ENCODE measurements at regions not wholly inside any gene's neighbourhood (a gene's known extent, or its start where the extent isn't known, plus 50 kb on each side); places are given as distances from the start of the nearest gene placed in this dataset.

- TF ChIP-seq, protein P1, sequence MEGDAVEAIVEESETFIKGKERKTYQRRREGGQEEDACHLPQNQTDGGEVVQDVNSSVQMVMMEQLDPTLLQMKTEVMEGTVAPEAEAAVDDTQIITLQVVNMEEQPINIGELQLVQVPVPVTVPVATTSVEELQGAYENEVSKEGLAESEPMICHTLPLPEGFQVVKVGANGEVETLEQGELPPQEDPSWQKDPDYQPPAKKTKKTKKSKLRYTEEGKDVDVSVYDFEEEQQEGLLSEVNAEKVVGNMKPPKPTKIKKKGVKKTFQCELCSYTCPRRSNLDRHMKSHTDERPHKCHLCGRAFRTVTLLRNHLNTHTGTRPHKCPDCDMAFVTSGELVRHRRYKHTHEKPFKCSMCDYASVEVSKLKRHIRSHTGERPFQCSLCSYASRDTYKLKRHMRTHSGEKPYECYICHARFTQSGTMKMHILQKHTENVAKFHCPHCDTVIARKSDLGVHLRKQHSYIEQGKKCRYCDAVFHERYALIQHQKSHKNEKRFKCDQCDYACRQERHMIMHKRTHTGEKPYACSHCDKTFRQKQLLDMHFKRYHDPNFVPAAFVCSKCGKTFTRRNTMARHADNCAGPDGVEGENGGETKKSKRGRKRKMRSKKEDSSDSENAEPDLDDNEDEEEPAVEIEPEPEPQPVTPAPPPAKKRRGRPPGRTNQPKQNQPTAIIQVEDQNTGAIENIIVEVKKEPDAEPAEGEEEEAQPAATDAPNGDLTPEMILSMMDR (IDR thresholded peaks at IDR 0.05; ENCODE audit: low read depth, low read length) = no peak
- in situ Hi-C loops (cut with HindIII; ENCODE audit: low sequenced_read_pairs) = no loop called here
- DNase-seq (ENCODE audit: low read depth, low spot score) = no peak
- no peak overlapping the region for H3K4me3 ChIP-seq (ENCODE audit: low read depth, low read length)
These were observed 118.0 kb upstream of the GLRA2 start for GRCh38 chrX:14411326-14411725.

GRCh38 chrX:14409341-14409740 is 120.0 kb upstream of the GLRA2 start:
- in situ Hi-C loops (cut with HindIII; ENCODE audit: low sequenced_read_pairs) = no loop called here
- TF ChIP-seq, protein P1 (IDR thresholded peaks at IDR 0.05; ENCODE audit: low read depth, low read length) = no peak
- peak; percentile 9 for DNase-seq (ENCODE audit: low read depth, low spot score)
- H3K4me3 ChIP-seq (ENCODE audit: low read depth, low read length) = no peak overlapping the region

GRCh38 chrX:14406225-14406624 is 123.1 kb upstream of the GLRA2 start:
- in situ Hi-C loops (cut with HindIII; ENCODE audit: low sequenced_read_pairs) = no loop called here
- TF ChIP-seq, protein P1 (IDR thresholded peaks at IDR 0.05; ENCODE audit: low read depth, low read length) = no peak
- DNase-seq (ENCODE audit: low read depth, low spot score) = no peak
- H3K4me3 ChIP-seq (ENCODE audit: low read depth, low read length) = no peak overlapping the region

DNA sequence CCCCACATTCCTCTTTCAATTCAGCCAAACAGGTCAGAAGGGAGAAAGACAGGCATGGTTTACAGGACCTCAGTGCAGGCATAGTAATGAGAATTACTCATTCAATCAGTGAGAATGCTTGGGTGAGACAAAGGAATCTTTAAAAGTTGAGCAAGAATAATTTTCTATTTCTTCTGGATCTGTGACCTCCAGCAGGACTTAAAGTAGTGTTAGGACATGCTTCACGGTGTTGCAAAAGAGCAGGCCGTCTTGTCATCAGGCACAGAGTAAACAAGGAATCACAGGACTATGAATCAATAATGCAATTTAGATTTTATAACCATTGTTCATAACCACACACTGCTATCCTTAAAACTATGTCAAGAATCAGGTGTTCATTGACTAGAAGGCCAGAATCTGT is 130.6 kb upstream of the GLRA2 start:
- DNase-seq (ENCODE audit: low read depth, low spot score) = no peak
- TF ChIP-seq, protein P1 (IDR thresholded peaks at IDR 0.05; ENCODE audit: low read depth, low read length) = no peak
- H3K4me3 ChIP-seq (ENCODE audit: low read depth, low read length) = no peak overlapping the region
- in situ Hi-C loops (cut with HindIII; ENCODE audit: low sequenced_read_pairs) = no loop called here

GRCh38 chrX:14389682-14390081 is 139.7 kb upstream of the GLRA2 start:
- no peak for DNase-seq (ENCODE audit: low read depth, low spot score)
- in situ Hi-C loops (cut with HindIII; ENCODE audit: low sequenced_read_pairs) = no loop called here
- TF ChIP-seq, protein P1 (IDR thresholded peaks at IDR 0.05; ENCODE audit: low read depth, low read length) = no peak

GRCh38 chrX:14386981-14387380 is 142.4 kb upstream of the GLRA2 start:
- in situ Hi-C loops (cut with HindIII; ENCODE audit: low sequenced_read_pairs) = no loop called here
- no peak overlapping the region for H3K4me3 ChIP-seq (ENCODE audit: low read depth, low read length)
- DNase-seq (ENCODE audit: low read depth, low spot score) = no peak
- TF ChIP-seq, protein P1 (IDR thresholded peaks at IDR 0.05; ENCODE audit: low read depth, low read length) = no peak

More at GRCh38 chrX:14389682-14390081, 139.7 kb upstream of the GLRA2 start:
- no peak overlapping the region for H3K4me3 ChIP-seq (ENCODE audit: low read depth, low read length)

- DNase-seq (ENCODE audit: low read depth, low spot score) = no peak
- H3K4me3 ChIP-seq (ENCODE audit: low read depth, low read length) = no peak overlapping the region
- TF ChIP-seq, protein P1 (IDR thresholded peaks at IDR 0.05; ENCODE audit: low read depth, low read length) = no peak
- in situ Hi-C loops (cut with HindIII; ENCODE audit: low sequenced_read_pairs) = no loop called here
These were observed 149.3 kb upstream of the GLRA2 start for GRCh38 chrX:14380044-14380443.

Data from astrocyte of the spinal cord (primary cell).